CD4-positive, alpha-beta T cell treated with Interleukin-1 beta for 1 hour (primary cell): ENCODE measurements at regions not wholly inside any gene's neighbourhood (a gene's known extent, or its start where the extent isn't known, plus 50 kb on each side); places are given as distances from the start of the nearest gene placed in this dataset.
A peak's percentile ranks its signal among the peaks of the same experiment; 100 is the strongest.
"Not testable (repeated sequence)": the region's sequence is repeated elsewhere in the genome, so short reads cannot be mapped to it uniquely, and the experiment has no call there.

Experiments
- DNase-seq, 2 donors: peaks; one replicate each; pipeline ENCODE4 v3.0.0-alpha.2; 2020 to 2022

GRCh38 chr16:56011808-56012481, 136.8 kb upstream of the CES5A start:
- no peak for DNase-seq

GRCh38 chr16:56005958-56006357, 130.8 kb upstream of the CES5A start:
- DNase-seq, result no peak

GRCh38 chr16:55999683-56000082, 124.5 kb upstream of the CES5A start:
- no peak for DNase-seq

- no peak for DNase-seq
Observed at GRCh38 chr16:55993088-55993487, 117.9 kb upstream of the CES5A start.

GRCh38 chr16:55992551-55992950, 117.4 kb upstream of the CES5A start:
- DNase-seq, result no peak

- no peak for DNase-seq
Observed at GRCh38 chr16:55991843-55992242, 116.7 kb upstream of the CES5A start.

- no peak for DNase-seq
Observed at GRCh38 chr16:55989569-55989907, 114.4 kb upstream of the CES5A start.

GRCh38 chr16:55988850-55989568, 113.8 kb upstream of the CES5A start:
- not testable (repeated sequence) for DNase-seq

- no peak for DNase-seq
Observed at GRCh38 chr16:55988013-55988412, 112.8 kb upstream of the CES5A start.

GRCh38 chr16:55982597-55982996, 107.4 kb upstream of the CES5A start:
- DNase-seq, result no peak

- no peak for DNase-seq
Observed at GRCh38 chr16:55981557-55981956, 106.4 kb upstream of the CES5A start.

- no peak for DNase-seq
Observed at GRCh38 chr16:55976815-55977214, 101.6 kb upstream of the CES5A start.

- no peak for DNase-seq
Observed at GRCh38 chr16:55971447-55971846, 96.3 kb upstream of the CES5A start.

GRCh38 chr16:55968221-55968620, 93.0 kb upstream of the CES5A start:
- DNase-seq, result no peak

- DNase-seq, result no peak
Observed at GRCh38 chr16:55964923-55965475, 89.8 kb upstream of the CES5A start.

- no peak for DNase-seq
Observed at GRCh38 chr16:55955845-55956244, 80.7 kb upstream of the CES5A start.

GRCh38 chr16:55955424-55955823, 80.3 kb upstream of the CES5A start:
- DNase-seq, result no peak

- DNase-seq, result no peak
Observed at GRCh38 chr16:55954906-55955305, 79.7 kb upstream of the CES5A start.

GRCh38 chr16:55949518-55949917, 74.3 kb upstream of the CES5A start:
- DNase-seq, result no peak

GRCh38 chr16:55948230-55948629, 73.1 kb upstream of the CES5A start:
- no peak for DNase-seq

GRCh38 chr16:55947366-55947765, 72.2 kb upstream of the CES5A start:
- no peak for DNase-seq

GRCh38 chr16:55944377-55944802, 69.2 kb upstream of the CES5A start:
- peak; percentile 21 to 58 for DNase-seq

GRCh38 chr16:55943267-55943666, 68.1 kb upstream of the CES5A start:
- DNase-seq, result no peak

GRCh38 chr16:55942821-55943220, 67.6 kb upstream of the CES5A start:
- no peak for DNase-seq

GRCh38 chr16:55941552-55941951, 66.4 kb upstream of the CES5A start:
- no peak for DNase-seq
